ENCODE measurements at regions not wholly inside any gene's neighbourhood (a gene's known extent, or its start where the extent isn't known, plus 50 kb on each side); places are given as distances from the start of the nearest gene placed in this dataset.

DNA sequence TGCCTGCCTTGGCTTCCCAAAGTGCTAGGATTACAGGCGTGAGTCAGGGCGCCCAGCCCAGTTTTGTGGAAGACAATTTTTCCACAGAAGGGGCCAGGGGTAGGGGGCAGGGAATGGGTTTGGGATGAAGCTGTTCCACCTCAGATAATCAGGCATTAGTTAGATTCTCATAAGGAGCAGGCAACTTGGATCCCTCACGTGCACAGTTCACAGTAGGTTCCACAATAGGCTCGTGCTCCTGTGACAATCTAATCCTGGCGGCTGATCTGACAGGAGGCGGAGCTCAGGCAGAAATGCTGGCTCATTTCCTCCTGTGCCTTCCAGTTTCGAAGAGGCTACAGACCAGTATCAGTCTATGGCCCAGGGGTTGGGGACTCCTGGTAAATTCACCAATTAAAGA lies 491.6 kb upstream of the AADAT start:
- no peak overlapping the region for H3K4me3 ChIP-seq (ENCODE audit: low read depth, low read length, poor library complexity, severe bottlenecking)
- TF ChIP-seq, protein P1, sequence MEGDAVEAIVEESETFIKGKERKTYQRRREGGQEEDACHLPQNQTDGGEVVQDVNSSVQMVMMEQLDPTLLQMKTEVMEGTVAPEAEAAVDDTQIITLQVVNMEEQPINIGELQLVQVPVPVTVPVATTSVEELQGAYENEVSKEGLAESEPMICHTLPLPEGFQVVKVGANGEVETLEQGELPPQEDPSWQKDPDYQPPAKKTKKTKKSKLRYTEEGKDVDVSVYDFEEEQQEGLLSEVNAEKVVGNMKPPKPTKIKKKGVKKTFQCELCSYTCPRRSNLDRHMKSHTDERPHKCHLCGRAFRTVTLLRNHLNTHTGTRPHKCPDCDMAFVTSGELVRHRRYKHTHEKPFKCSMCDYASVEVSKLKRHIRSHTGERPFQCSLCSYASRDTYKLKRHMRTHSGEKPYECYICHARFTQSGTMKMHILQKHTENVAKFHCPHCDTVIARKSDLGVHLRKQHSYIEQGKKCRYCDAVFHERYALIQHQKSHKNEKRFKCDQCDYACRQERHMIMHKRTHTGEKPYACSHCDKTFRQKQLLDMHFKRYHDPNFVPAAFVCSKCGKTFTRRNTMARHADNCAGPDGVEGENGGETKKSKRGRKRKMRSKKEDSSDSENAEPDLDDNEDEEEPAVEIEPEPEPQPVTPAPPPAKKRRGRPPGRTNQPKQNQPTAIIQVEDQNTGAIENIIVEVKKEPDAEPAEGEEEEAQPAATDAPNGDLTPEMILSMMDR (IDR thresholded peaks at IDR 0.05; ENCODE audit: low read length) = no peak
- TF ChIP-seq EZH2 (IDR thresholded peaks at IDR 0.05; ENCODE audit: borderline replicate concordance, low read length) = no peak
- no peak overlapping the region for H3K27ac ChIP-seq (ENCODE audit: low read depth, low read length, poor library complexity, severe bottlenecking)
- no peaks in the 10 kb centered on the region for H3K36me3 ChIP-seq (ENCODE audit: insufficient read depth, low read length)
- no peak overlapping the region for H3K4me2 ChIP-seq (ENCODE audit: low read length)
- no peaks in the 10 kb centered on the region for H3K27me3 ChIP-seq (ENCODE audit: insufficient read depth, low read length)
- no peaks in the 10 kb centered on the region for H4K20me1 ChIP-seq (ENCODE audit: insufficient read depth, low read length)
- H3F3A ChIP-seq (ENCODE audit: insufficient read depth, low read length) = no peaks in the 10 kb centered on the region
- no peaks in the 10 kb centered on the region for H3K4me1 ChIP-seq (ENCODE audit: insufficient read depth, low read length, severe bottlenecking)
- no peaks in the 10 kb centered on the region for H3K9me2 ChIP-seq (ENCODE audit: low read depth, low read length)
- H3K9ac ChIP-seq (ENCODE audit: low read length) = no peak overlapping the region
- no peaks in the 10 kb centered on the region for H3K9me3 ChIP-seq (ENCODE audit: low read length)
- H2AFZ ChIP-seq (ENCODE audit: low read length) = no peak overlapping the region
- no peaks in the 10 kb centered on the region for H3K79me2 ChIP-seq (ENCODE audit: insufficient read depth, low read length)

DNA sequence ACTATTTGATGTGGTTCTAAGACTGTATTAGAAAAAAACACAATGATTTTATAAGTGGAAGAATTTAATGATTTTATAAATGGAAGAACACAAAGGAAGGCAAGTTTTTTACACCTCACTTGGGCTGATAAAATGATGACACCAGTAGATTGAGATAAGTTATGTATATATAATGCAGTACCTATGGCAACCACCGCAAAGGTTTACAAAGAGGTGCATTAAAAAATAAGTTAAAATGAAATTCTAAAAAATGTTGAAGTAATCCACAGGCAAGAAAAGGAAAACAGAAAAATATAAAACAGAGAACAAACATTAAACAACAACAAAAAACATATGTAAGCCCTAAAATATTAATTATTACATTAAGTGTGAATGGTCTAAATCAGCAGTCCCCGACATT lies 490.9 kb upstream of the AADAT start:
- Histone ChIP-seq H3K9ac (ENCODE audit: low read length) (no peak overlapping the region), H3K4me2 (ENCODE audit: low read length) (no peak overlapping the region), H3K79me2 (ENCODE audit: insufficient read depth, low read length) (no peaks in the 10 kb centered on the region), H3K27ac (ENCODE audit: low read depth, low read length, poor library complexity, severe bottlenecking) (no peak overlapping the region), H3K27me3 (ENCODE audit: insufficient read depth, low read length) (no peaks in the 10 kb centered on the region), H3K9me2 (ENCODE audit: low read depth, low read length) (no peaks in the 10 kb centered on the region), H4K20me1 (ENCODE audit: insufficient read depth, low read length) (no peaks in the 10 kb centered on the region), H3K4me1 (ENCODE audit: insufficient read depth, low read length, severe bottlenecking) (no peaks in the 10 kb centered on the region), H3K9me3 (ENCODE audit: low read length) (no peaks in the 10 kb centered on the region), H3K36me3 (ENCODE audit: insufficient read depth, low read length) (no peaks in the 10 kb centered on the region), H3K4me3 (ENCODE audit: low read depth, low read length, poor library complexity, severe bottlenecking) (no peak overlapping the region), H2AFZ (ENCODE audit: low read length) (no peak overlapping the region), H3F3A (ENCODE audit: insufficient read depth, low read length) (no peaks in the 10 kb centered on the region)
- TF ChIP-seq, protein P1 (IDR thresholded peaks at IDR 0.05; ENCODE audit: low read length) = no peak
- no peak for TF ChIP-seq EZH2 (IDR thresholded peaks at IDR 0.05; ENCODE audit: borderline replicate concordance, low read length)

DNA sequence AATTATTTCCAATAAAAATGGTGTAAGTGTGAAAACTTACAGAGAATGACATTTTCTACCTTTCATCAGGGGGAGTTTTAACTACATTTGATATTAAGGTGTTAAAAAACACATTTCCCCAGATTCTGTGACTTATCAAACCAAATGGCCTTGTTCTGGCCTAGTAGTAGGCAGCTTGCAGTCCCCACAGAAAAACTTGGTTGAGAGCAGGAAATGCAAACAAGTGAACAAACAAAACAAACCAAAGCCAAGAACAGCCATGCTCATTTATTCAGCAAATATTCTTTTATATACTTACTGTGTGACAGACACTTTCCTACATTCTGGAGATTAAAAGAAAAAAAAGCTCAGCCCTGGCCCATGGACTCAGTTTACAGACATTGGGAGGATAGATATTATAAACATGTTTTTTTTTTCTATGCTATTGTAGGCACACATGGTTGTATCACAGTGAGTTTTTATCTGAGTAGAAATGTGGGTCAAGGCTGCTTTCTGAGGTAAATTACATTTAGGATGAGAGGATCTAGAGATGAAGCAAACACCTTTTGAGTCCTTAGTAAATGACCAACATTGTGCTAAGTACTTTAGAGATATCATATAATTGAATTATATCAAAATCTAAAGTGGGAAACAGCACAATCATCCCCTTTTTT lies 449.2 kb upstream of the AADAT start:
- H3K4me1 ChIP-seq (ENCODE audit: insufficient read depth, low read length, severe bottlenecking) = no peaks in the 10 kb centered on the region
- H3K27ac ChIP-seq (ENCODE audit: low read depth, low read length, poor library complexity, severe bottlenecking) = no peak overlapping the region
- TF ChIP-seq, protein P1 (IDR thresholded peaks at IDR 0.05; ENCODE audit: low read length) = no peak
- TF ChIP-seq EZH2 (IDR thresholded peaks at IDR 0.05; ENCODE audit: borderline replicate concordance, low read length) = no peak
- no peaks in the 10 kb centered on the region for H3K79me2 ChIP-seq (ENCODE audit: insufficient read depth, low read length)
- H3K9me2 ChIP-seq (ENCODE audit: low read depth, low read length) = no peaks in the 10 kb centered on the region; the same call in 1 of the 2 replicates
- no peaks in the 10 kb centered on the region for H3K36me3 ChIP-seq (ENCODE audit: insufficient read depth, low read length)
- no peak overlapping the region for H3K4me2 ChIP-seq (ENCODE audit: low read length)
- no peak overlapping the region for H3K9ac ChIP-seq (ENCODE audit: low read length)
- no peaks in the 10 kb centered on the region for H3K9me3 ChIP-seq (ENCODE audit: low read length)
- no peaks in the 10 kb centered on the region for H4K20me1 ChIP-seq (ENCODE audit: insufficient read depth, low read length)
- no peak overlapping the region for H2AFZ ChIP-seq (ENCODE audit: low read length)
- no peak overlapping the region for H3K4me3 ChIP-seq (ENCODE audit: low read depth, low read length, poor library complexity, severe bottlenecking)
- H3F3A ChIP-seq (ENCODE audit: insufficient read depth, low read length) = no peaks in the 10 kb centered on the region
- no peaks in the 10 kb centered on the region for H3K27me3 ChIP-seq (ENCODE audit: insufficient read depth, low read length)

Data from OCI-LY1 (cell line).